IgD-negative memory B cell (primary cell): ENCODE measurements at regions not wholly inside any gene's neighbourhood (a gene's known extent, or its start where the extent isn't known, plus 50 kb on each side); places are given as distances from the start of the nearest gene placed in this dataset.
A peak's percentile ranks its signal among the peaks of the same experiment; 100 is the strongest.

ENCODE experiments used
- H3K27ac Mint-ChIP-seq, 3 donors: one replicate each; pipeline ENCODE4 v1.8.0; 2020 to 2022; ENCODE audit warnings: mild to moderate bottlenecking in 3 of 3, mixed read lengths in 3 of 3, moderate library complexity in 1 of 3
- H3K27me3 Mint-ChIP-seq: one replicate; pipeline ENCODE4 v1.8.0; 2021; ENCODE audit warnings: mixed read lengths
- H3K36me3 Mint-ChIP-seq: one replicate; pipeline ENCODE4 v1.8.0; 2020; ENCODE audit warnings: mild to moderate bottlenecking, mixed read lengths
- H3K4me1 Mint-ChIP-seq, 3 donors: one replicate each; pipeline ENCODE4 v1.8.0; 2020 to 2022; ENCODE audit warnings: mixed read lengths in 3 of 3, mild to moderate bottlenecking in 1 of 3
- H3K4me3 Mint-ChIP-seq, 4 donors: one replicate each; pipeline ENCODE4 v1.8.0; 2020 to 2022; ENCODE audit warnings: mild to moderate bottlenecking in 4 of 4, mixed read lengths in 4 of 4, moderate library complexity in 3 of 4
- H3K9me3 Mint-ChIP-seq, 3 donors: one replicate each; pipeline ENCODE4 v1.8.0; 2020 to 2021; ENCODE audit warnings: mixed read lengths in 3 of 3, mild to moderate bottlenecking in 1 of 3

DNA sequence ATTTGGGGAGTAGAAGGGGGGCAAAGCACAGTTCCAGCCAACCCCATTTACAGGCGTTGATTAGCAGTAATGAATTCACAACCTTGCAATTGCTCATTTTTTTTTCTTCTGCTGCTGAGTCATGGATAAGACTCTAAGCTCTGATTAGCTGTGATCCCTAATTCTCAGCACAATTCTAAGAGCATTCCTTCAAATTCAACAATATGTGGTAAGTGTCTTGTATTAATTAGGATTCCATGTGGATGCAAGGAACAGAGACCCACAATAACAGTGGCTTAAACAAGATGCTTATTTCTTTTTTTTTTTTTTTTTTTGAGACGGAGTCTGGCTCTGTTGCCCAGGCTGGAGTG lies 133.4 kb downstream of the PALM2AKAP2 start:
- Mint-ChIP-seq H3K27ac (peak overlapping the region in 2 of 3 donors; percentile 91 to 94), H3K4me1 (peaks cover 36 to 43% (median 37%) of the 10 kb centered on the region in 3 donors), H3K4me3 (peak overlapping the region in 2 of 4 donors; percentile 4 to 87), H3K36me3 (peaks cover 2% of the 10 kb centered on the region), H3K27me3 (no peaks in the 10 kb centered on the region), H3K9me3 (no peaks in the 10 kb centered on the region)

GRCh38 chr9:109914280-109915027 lies 134.5 kb downstream of the PALM2AKAP2 start:
- Mint-ChIP-seq H3K4me1 (peaks cover 41 to 51% (median 42%) of the 10 kb centered on the region in 3 donors), H3K27ac (peak overlapping the region; percentile 91 to 94 (median 91)), H3K9me3 (no peaks in the 10 kb centered on the region), H3K4me3 (peak overlapping the region; percentile 27 to 87 (median 70)), H3K27me3 (no peaks in the 10 kb centered on the region), H3K36me3 (peaks cover 2% of the 10 kb centered on the region)

- peak overlapping the region; percentile 70 to 98 (median 91) for H3K27ac Mint-ChIP-seq
- peaks cover 2% of the 10 kb centered on the region for H3K36me3 Mint-ChIP-seq
- peak overlapping the region in 1 of 4 donors; percentile 73 for H3K4me3 Mint-ChIP-seq
- no peaks in the 10 kb centered on the region for H3K27me3 Mint-ChIP-seq
- peaks cover 41 to 62% (median 53%) of the 10 kb centered on the region in 3 donors for H3K4me1 Mint-ChIP-seq
- peaks cover 0 to 2% (median 0%) of the 10 kb centered on the region in 3 donors for H3K9me3 Mint-ChIP-seq
These were observed 136.3 kb downstream of the PALM2AKAP2 start for GRCh38 chr9:109916316-109916715.

GRCh38 chr9:109918339-109919163 lies 138.6 kb downstream of the PALM2AKAP2 start:
- H3K4me1 Mint-ChIP-seq = peaks cover 41 to 67% (median 59%) of the 10 kb centered on the region in 3 donors
- H3K9me3 Mint-ChIP-seq = peaks cover 0 to 2% (median 0%) of the 10 kb centered on the region in 3 donors
- H3K27me3 Mint-ChIP-seq = no peaks in the 10 kb centered on the region
- peak overlapping the region; percentile 39 to 89 (median 76) for H3K4me3 Mint-ChIP-seq
- peaks cover 2% of the 10 kb centered on the region for H3K36me3 Mint-ChIP-seq
- peak overlapping the region; percentile 70 to 98 (median 98) for H3K27ac Mint-ChIP-seq

DNA sequence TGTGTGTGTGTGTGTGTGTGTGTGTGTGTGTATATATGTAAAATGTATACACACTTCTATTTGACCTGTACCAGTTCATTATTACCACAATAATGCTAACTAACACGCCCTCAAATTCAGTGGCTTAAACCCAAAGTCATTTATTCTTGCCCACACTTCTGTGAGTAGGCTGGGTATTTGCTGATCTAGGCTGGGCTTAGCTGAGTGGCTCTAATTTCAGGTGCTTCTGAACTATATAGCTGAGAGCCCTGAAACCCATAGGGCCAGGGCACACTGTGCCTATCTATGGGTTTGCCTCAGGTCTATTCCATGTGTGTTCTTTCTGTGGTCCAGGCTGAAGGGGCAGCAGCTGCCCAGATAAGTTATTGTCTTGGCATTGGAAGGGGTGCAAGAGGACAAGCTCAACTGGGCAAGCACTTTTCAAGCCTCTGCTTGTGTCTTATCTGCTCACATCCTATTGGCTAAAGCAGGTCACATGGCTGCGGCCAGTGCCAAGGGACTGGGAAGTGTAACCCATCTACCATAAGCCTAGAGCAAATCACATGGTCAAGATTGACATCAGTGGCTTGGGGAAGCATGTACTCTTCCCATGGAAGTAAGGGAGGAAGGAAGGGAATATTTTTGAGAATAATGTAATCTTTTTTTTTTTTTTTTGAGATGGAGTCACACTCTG lies 139.9 kb downstream of the PALM2AKAP2 start:
- H3K4me1 Mint-ChIP-seq = peaks cover 32 to 59% (median 53%) of the 10 kb centered on the region in 3 donors

GRCh38 chr9:109922617-109923470 lies 142.8 kb downstream of the PALM2AKAP2 start:
- Mint-ChIP-seq H3K9me3 (peaks cover 0 to 3% (median 0%) of the 10 kb centered on the region in 3 donors), H3K36me3 (no peaks in the 10 kb centered on the region), H3K4me1 (peaks cover 28 to 50% (median 48%) of the 10 kb centered on the region in 3 donors), H3K27me3 (peaks cover 2% of the 10 kb centered on the region), H3K27ac (peak overlapping the region in 2 of 3 donors; percentile 7 to 39), H3K4me3 (no peak overlapping the region)

More for the DNA sequence above, 139.9 kb downstream of the PALM2AKAP2 start:
- peak overlapping the region in 1 of 4 donors; percentile 35 for H3K4me3 Mint-ChIP-seq
- no peaks in the 10 kb centered on the region for H3K27me3 Mint-ChIP-seq
- H3K36me3 Mint-ChIP-seq = peaks cover 2% of the 10 kb centered on the region
- peaks cover 0 to 2% (median 0%) of the 10 kb centered on the region in 3 donors for H3K9me3 Mint-ChIP-seq
- peak overlapping the region; percentile 15 to 98 (median 65) for H3K27ac Mint-ChIP-seq

DNA sequence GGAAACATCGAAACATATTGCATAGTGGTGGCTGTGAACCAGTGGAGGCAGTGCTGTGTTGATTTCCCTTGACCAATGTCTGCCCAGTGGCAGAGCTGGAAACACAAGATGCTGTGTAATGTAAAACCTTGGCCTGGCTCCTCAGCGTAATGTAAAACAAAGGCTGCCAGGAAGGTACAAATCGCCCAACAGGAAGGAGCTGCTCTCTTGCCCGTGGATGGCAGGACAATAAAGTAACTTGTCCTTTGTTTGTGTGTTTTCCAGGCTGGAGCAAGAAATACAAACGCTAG lies 143.4 kb downstream of the PALM2AKAP2 start:
- H3K36me3 Mint-ChIP-seq = no peaks in the 10 kb centered on the region
- H3K27ac Mint-ChIP-seq = peak overlapping the region in 1 of 3 donors; percentile 7
- peaks cover 0 to 3% (median 0%) of the 10 kb centered on the region in 3 donors for H3K9me3 Mint-ChIP-seq
- H3K4me1 Mint-ChIP-seq = peaks cover 22 to 46% (median 42%) of the 10 kb centered on the region in 3 donors
- H3K27me3 Mint-ChIP-seq = peaks cover 2% of the 10 kb centered on the region
- no peak overlapping the region for H3K4me3 Mint-ChIP-seq

- Mint-ChIP-seq H3K9me3 (peaks cover 0 to 3% (median 0%) of the 10 kb centered on the region in 3 donors), H3K4me1 (peaks cover 18 to 42% (median 38%) of the 10 kb centered on the region in 3 donors), H3K4me3 (no peak overlapping the region), H3K27me3 (peaks cover 2% of the 10 kb centered on the region), H3K36me3 (no peaks in the 10 kb centered on the region), H3K27ac (no peak overlapping the region)
These were observed 143.8 kb downstream of the PALM2AKAP2 start for GRCh38 chr9:109923806-109924205.

- peaks cover 2% of the 10 kb centered on the region for H3K27me3 Mint-ChIP-seq
- peaks cover 0 to 1% (median 0%) of the 10 kb centered on the region in 3 donors for H3K9me3 Mint-ChIP-seq
- H3K27ac Mint-ChIP-seq = no peak overlapping the region
- no peaks in the 10 kb centered on the region for H3K36me3 Mint-ChIP-seq
- H3K4me1 Mint-ChIP-seq = peaks cover 22 to 34% (median 31%) of the 10 kb centered on the region in 3 donors
- H3K4me3 Mint-ChIP-seq = peak overlapping the region in 2 of 4 donors; percentile 18 to 21
These were observed 145.8 kb downstream of the PALM2AKAP2 start for GRCh38 chr9:109925799-109926198.

- H3K27ac Mint-ChIP-seq = no peak overlapping the region
- peaks cover 0 to 1% (median 0%) of the 10 kb centered on the region in 3 donors for H3K9me3 Mint-ChIP-seq
- H3K4me3 Mint-ChIP-seq = peak overlapping the region in 3 of 4 donors; percentile 67 to 94 (median 86)
- H3K27me3 Mint-ChIP-seq = peaks cover 2% of the 10 kb centered on the region
- H3K4me1 Mint-ChIP-seq = peaks cover 22 to 27% (median 24%) of the 10 kb centered on the region in 3 donors
- no peaks in the 10 kb centered on the region for H3K36me3 Mint-ChIP-seq
These were observed 146.4 kb downstream of the PALM2AKAP2 start for GRCh38 chr9:109926421-109926869.

DNA sequence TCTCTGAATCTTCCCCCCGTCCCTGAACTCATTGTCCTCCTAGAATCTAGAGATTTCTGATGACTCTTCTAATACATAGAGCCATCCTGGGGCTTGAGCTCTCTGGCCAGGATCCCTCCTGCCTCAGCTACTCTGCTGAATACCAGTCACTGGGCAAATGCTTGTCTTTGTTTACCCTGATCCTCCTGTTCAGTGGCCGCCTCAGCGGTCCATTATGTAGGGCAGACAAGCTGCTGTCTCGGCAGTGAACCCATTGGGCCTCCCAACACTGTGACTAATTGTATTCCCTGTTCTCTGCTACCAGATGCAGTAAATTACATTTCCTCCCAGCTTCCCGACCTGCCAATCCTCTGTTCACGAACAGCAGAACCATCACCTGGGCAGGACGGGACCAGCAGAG lies 151.6 kb downstream of the PALM2AKAP2 start:
- no peaks in the 10 kb centered on the region for H3K36me3 Mint-ChIP-seq
- peaks cover 6 to 27% (median 26%) of the 10 kb centered on the region in 3 donors for H3K4me1 Mint-ChIP-seq
- H3K27ac Mint-ChIP-seq = no peak overlapping the region
- no peak overlapping the region for H3K4me3 Mint-ChIP-seq
- H3K9me3 Mint-ChIP-seq = no peaks in the 10 kb centered on the region
- H3K27me3 Mint-ChIP-seq = no peaks in the 10 kb centered on the region

GRCh38 chr9:109934136-109934856 lies 154.3 kb downstream of the PALM2AKAP2 start:
- peak overlapping the region in 2 of 4 donors; percentile 6 to 9 for H3K4me3 Mint-ChIP-seq
- no peaks in the 10 kb centered on the region for H3K27me3 Mint-ChIP-seq
- H3K9me3 Mint-ChIP-seq = no peaks in the 10 kb centered on the region
- H3K4me1 Mint-ChIP-seq = peaks cover 11 to 27% (median 20%) of the 10 kb centered on the region in 3 donors
- peak overlapping the region in 2 of 3 donors; percentile 17 to 26 for H3K27ac Mint-ChIP-seq
- no peaks in the 10 kb centered on the region for H3K36me3 Mint-ChIP-seq

DNA sequence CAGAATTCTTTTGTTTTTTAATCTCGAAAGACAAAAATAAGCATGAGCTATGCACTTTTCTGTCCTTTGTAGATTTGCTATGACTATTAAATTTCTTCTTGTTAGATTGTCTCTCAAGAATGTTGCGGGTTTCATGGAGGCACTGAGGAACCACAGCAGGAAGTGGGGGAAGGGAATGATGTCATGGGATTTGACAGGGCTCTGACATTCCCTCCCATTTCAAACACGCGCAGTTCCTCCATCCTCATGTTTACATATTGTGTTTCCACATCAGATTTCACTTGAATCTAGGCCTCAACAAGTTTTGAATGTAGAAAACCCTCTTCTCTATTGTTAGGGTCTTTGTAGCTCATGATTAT lies 154.8 kb downstream of the PALM2AKAP2 start:
- Mint-ChIP-seq H3K27me3 (no peaks in the 10 kb centered on the region), H3K4me1 (peaks cover 11 to 27% (median 20%) of the 10 kb centered on the region in 3 donors), H3K4me3 (peak overlapping the region in 1 of 4 donors; percentile 6), H3K9me3 (no peaks in the 10 kb centered on the region), H3K27ac (peak overlapping the region in 1 of 3 donors; percentile 17), H3K36me3 (no peaks in the 10 kb centered on the region)
